SK-N-SH (cell line): ENCODE measurements at regions not wholly inside any gene's neighbourhood (a gene's known extent, or its start where the extent isn't known, plus 50 kb on each side); places are given as distances from the start of the nearest gene placed in this dataset.

Experiments
- CTCF ChIA-PET: fragments of 300-600, 350-600 bp; formaldehyde crosslinking; extraction: SDS; loops from one replicate; lab custom pipeline; 2021; lab: Yijun Ruan, JAX
- POLR2A ChIA-PET: fragments of 350-600 bp; sonication (Branson Sonifier 250); formaldehyde crosslinking; extraction: SDS; loops from one replicate; lab custom pipeline; 2020; ENCODE audit warnings: antibody characterized with exemption, inconsistent platforms; lab: Yijun Ruan, JAX
- DNase-seq: peaks from one replicate; pipeline ENCODE4 v3.0.0; 2012
- H2AFZ ChIP-seq: fragments of 200-600 bp; sonication (generic); 2 replicates; pipeline ENCODE4 v1.8.1; 2016; ENCODE audit warnings: antibody characterized with exemption, mild to moderate bottlenecking, low read depth
- H3F3A ChIP-seq: fragments of 200-600 bp; sonication (generic); replicated peaks from 2 replicates; pipeline ENCODE3; 2016; ENCODE audit warnings: antibody characterized with exemption, mild to moderate bottlenecking; ENCODE audit not compliant: insufficient read depth
- H3K27ac ChIP-seq, 2 experiments: fragments of 200-500 bp in 1 of 2; fragments of 200-600 bp in 1 of 2; sonication (Bioruptor generic) in 1 of 2; sonication (generic), shearing (Covaris generic) in 1 of 2; 2 replicates each; pipeline versions ENCODE4 v1.5.1 to v1.6.1; 2014 to 2016; ENCODE audit warnings: low read depth in 2 of 2, inconsistent platforms in 1 of 2, low read length in 1 of 2, mild to moderate bottlenecking in 1 of 2, mixed read lengths in 1 of 2
- H3K27me3 ChIP-seq: fragments of 200-600 bp; sonication (generic), shearing (Covaris generic); 2 replicates; pipeline ENCODE4 v1.6.1; 2016; ENCODE audit warnings: mixed run types; ENCODE audit not compliant: insufficient read depth
- H3K36me3 ChIP-seq, 2 experiments: fragments of 200-500 bp in 1 of 2; fragments of 200-600 bp in 1 of 2; sonication (Bioruptor generic) in 1 of 2; sonication (generic) in 1 of 2; replicated peaks in 1 of 2; 2 replicates each; pipeline versions ENCODE3 to v1.5.1; 2014 to 2016; ENCODE audit warnings: low read length in 1 of 2, mild to moderate bottlenecking in 1 of 2; ENCODE audit not compliant: insufficient read depth in 2 of 2, control insufficient read depth in 1 of 2
- H3K4me1 ChIP-seq, 2 experiments: fragments of 200-500 bp in 1 of 2; fragments of 200-600 bp in 1 of 2; sonication (Bioruptor generic) in 1 of 2; sonication (generic), shearing (Covaris generic) in 1 of 2; 2 replicates each; pipeline versions ENCODE4 v1.5.1 to v1.6.1; 2014 to 2016; ENCODE audit warnings: low read depth in 1 of 2, low read length in 1 of 2, mixed run types in 1 of 2; ENCODE audit not compliant: insufficient read depth in 2 of 2, control insufficient read depth in 1 of 2
- H3K4me2 ChIP-seq: fragments of 200-600 bp; sonication (generic), shearing (Covaris generic); 2 replicates; pipeline ENCODE4 v1.6.1; 2017; ENCODE audit warnings: mixed run types
- H3K4me3 ChIP-seq, 2 experiments: fragments of 200-500 bp in 1 of 2; fragments of 200-600 bp in 1 of 2; sonication (Bioruptor generic) in 1 of 2; sonication (generic), shearing (Covaris generic) in 1 of 2; 2 replicates each; pipeline versions ENCODE4 v1.5.1 to v1.8.1; 2014 to 2016; ENCODE audit warnings: low read depth in 2 of 2, inconsistent platforms in 1 of 2, low read length in 1 of 2, mild to moderate bottlenecking in 1 of 2, mixed read lengths in 1 of 2, moderate library complexity in 1 of 2
- H3K79me2 ChIP-seq: fragments of 200-600 bp; sonication (generic); 2 replicates; pipeline ENCODE4 v1.8.1; 2017; ENCODE audit warnings: mild to moderate bottlenecking; ENCODE audit not compliant: insufficient read depth
- H3K9ac ChIP-seq: fragments of 200-600 bp; sonication (generic); 2 replicates; pipeline ENCODE4 v1.6.1; 2017; ENCODE audit warnings: mixed run types
- H3K9me2 ChIP-seq: fragments of 200-600 bp; sonication (generic); 2 replicates; pipeline ENCODE4 v1.6.1; 2017; ENCODE audit warnings: mixed run types
- H3K9me3 ChIP-seq: fragments of 200-600 bp; sonication (generic); 2 replicates; pipeline ENCODE4 v1.6.1; 2017; ENCODE audit warnings: mixed run types, mild to moderate bottlenecking, moderate library complexity
- H4K20me1 ChIP-seq: fragments of 200-600 bp; sonication (generic); 2 replicates; pipeline ENCODE4 v1.6.1; 2017; ENCODE audit warnings: mild to moderate bottlenecking, mixed run types; ENCODE audit not compliant: insufficient read depth
- FOSL2 ChIP-seq: IDR thresholded peaks from 2 replicates; pipeline ENCODE4 v1.4.0; 2012; ENCODE audit warnings: low read depth, mild to moderate bottlenecking, moderate library complexity, borderline replicate concordance
- FOXJ3 ChIP-seq: sonication (generic); formaldehyde crosslinking; IDR thresholded peaks from 2 replicates; pipeline ENCODE4 v1.5.1; 2020; ENCODE audit warnings: mild to moderate bottlenecking, missing genetic modification reagents
- FOXM1 ChIP-seq: IDR thresholded peaks from 2 replicates; pipeline ENCODE4 v1.4.0; 2012; ENCODE audit warnings: low read depth, mild to moderate bottlenecking
- GATA2 ChIP-seq: sonication (generic); formaldehyde crosslinking; IDR thresholded peaks from 2 replicates; pipeline ENCODE4 v1.5.0; 2020; ENCODE audit warnings: mild to moderate bottlenecking, missing genetic modification reagents
- MEF2A ChIP-seq: IDR thresholded peaks from 2 replicates; pipeline ENCODE4 v1.4.0; 2012; ENCODE audit warnings: low read depth, borderline replicate concordance
- NFIC ChIP-seq: IDR thresholded peaks from 2 replicates; pipeline ENCODE4 v1.4.0; 2012; ENCODE audit warnings: borderline replicate concordance
- NRF1 ChIP-seq: IDR thresholded peaks from 2 replicates; pipeline ENCODE4 v1.6.1; 2012; ENCODE audit warnings: low read depth, mild to moderate bottlenecking, low read length
- RAD21 ChIP-seq: IDR thresholded peaks from 2 replicates; pipeline ENCODE4 v1.6.1; 2012; ENCODE audit warnings: mild to moderate bottlenecking, low read length
- SIN3A ChIP-seq: IDR thresholded peaks from 2 replicates; pipeline ENCODE4 v1.6.1; 2012; ENCODE audit warnings: low read depth, mild to moderate bottlenecking, low read length, moderate library complexity, borderline replicate concordance
- TAF1 ChIP-seq: IDR thresholded peaks from 2 replicates; pipeline ENCODE4 v1.6.1; 2012; ENCODE audit warnings: low read depth, mild to moderate bottlenecking, low read length, moderate library complexity, borderline replicate concordance
- TCF12 ChIP-seq: IDR thresholded peaks from 2 replicates; pipeline ENCODE4 v1.4.0; 2012
- USF2 ChIP-seq: fragments of 150-350 bp; IDR thresholded peaks from 2 replicates; pipeline ENCODE4 v1.6.1; 2017; ENCODE audit warnings: antibody characterized with exemption, low read length, low read depth, borderline replicate concordance
- YY1 ChIP-seq: IDR thresholded peaks from 2 replicates; pipeline ENCODE4 v1.4.0; 2012; ENCODE audit warnings: low read depth, mild to moderate bottlenecking
- whole genome bisulfite sequencing: methylation state at CpG from one replicate; pipeline ENCODE4 v1.1.6; 2017; ENCODE audit warnings: low lambda C conversion rate; 5-methylcytosine and 5-hydroxymethylcytosine counted together
- TF ChIP-seq, protein P1 (sequence below): IDR thresholded peaks from 2 replicates; pipeline ENCODE4 v1.4.0; 2012; ENCODE audit warnings: low read depth, borderline replicate concordance
- TF ChIP-seq, protein P2 (sequence below): fragments of 200-600 bp; sonication (generic); IDR thresholded peaks from 2 replicates; pipeline ENCODE4 v1.6.1; 2017; ENCODE audit warnings: antibody characterized with exemption, mild to moderate bottlenecking, moderate library complexity
- TF ChIP-seq, protein P3 (sequence below): fragments of 150-350 bp; IDR thresholded peaks from 2 replicates; pipeline ENCODE4 v1.6.1; 2016; ENCODE audit warnings: mild to moderate bottlenecking, low read depth, low read length

GRCh38 chr12:16130343-16130742 lies 147.1 kb downstream of the SLC15A5 start:
- H3K4me3 ChIP-seq = no peak overlapping the region
- no peaks in the 10 kb centered on the region for H3K36me3 ChIP-seq
- H3K27ac ChIP-seq = no peak overlapping the region
- WGBS = 17% methylated on average over 1 of the region's 1 CpG
- no peaks in the 10 kb centered on the region for H3K79me2 ChIP-seq
- H3K9me2 ChIP-seq = no peaks in the 10 kb centered on the region
- no peaks in the 10 kb centered on the region for H4K20me1 ChIP-seq
- no peaks in the 10 kb centered on the region for H3K9me3 ChIP-seq
- no peak overlapping the region for H2AFZ ChIP-seq
- no peaks in the 10 kb centered on the region for H3K27me3 ChIP-seq
- ChIA-PET POLR2A (no interaction called here), CTCF (no interaction called here)
- no peaks in the 10 kb centered on the region for H3F3A ChIP-seq
- H3K9ac ChIP-seq = no peak overlapping the region
- DNase-seq = no peak
- H3K4me2 ChIP-seq = no peak overlapping the region
- H3K4me1 ChIP-seq = no peaks in the 10 kb centered on the region
- TF ChIP-seq NRF1 (no peak), TAF1 (no peak), FOXJ3 (no peak), YY1 (no peak), TCF12 (no peak), FOSL2 (no peak), SIN3A (no peak), NFIC (no peak), RAD21 (no peak), USF2 (no peak), FOXM1 (no peak), MEF2A (no peak), GATA2 (CRISPR knock-in tag) (no peak)
- TF ChIP-seq, protein P1, sequence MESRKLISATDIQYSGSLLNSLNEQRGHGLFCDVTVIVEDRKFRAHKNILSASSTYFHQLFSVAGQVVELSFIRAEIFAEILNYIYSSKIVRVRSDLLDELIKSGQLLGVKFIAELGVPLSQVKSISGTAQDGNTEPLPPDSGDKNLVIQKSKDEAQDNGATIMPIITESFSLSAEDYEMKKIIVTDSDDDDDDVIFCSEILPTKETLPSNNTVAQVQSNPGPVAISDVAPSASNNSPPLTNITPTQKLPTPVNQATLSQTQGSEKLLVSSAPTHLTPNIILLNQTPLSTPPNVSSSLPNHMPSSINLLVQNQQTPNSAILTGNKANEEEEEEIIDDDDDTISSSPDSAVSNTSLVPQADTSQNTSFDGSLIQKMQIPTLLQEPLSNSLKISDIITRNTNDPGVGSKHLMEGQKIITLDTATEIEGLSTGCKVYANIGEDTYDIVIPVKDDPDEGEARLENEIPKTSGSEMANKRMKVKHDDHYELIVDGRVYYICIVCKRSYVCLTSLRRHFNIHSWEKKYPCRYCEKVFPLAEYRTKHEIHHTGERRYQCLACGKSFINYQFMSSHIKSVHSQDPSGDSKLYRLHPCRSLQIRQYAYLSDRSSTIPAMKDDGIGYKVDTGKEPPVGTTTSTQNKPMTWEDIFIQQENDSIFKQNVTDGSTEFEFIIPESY = no peak
- TF ChIP-seq, protein P2, sequence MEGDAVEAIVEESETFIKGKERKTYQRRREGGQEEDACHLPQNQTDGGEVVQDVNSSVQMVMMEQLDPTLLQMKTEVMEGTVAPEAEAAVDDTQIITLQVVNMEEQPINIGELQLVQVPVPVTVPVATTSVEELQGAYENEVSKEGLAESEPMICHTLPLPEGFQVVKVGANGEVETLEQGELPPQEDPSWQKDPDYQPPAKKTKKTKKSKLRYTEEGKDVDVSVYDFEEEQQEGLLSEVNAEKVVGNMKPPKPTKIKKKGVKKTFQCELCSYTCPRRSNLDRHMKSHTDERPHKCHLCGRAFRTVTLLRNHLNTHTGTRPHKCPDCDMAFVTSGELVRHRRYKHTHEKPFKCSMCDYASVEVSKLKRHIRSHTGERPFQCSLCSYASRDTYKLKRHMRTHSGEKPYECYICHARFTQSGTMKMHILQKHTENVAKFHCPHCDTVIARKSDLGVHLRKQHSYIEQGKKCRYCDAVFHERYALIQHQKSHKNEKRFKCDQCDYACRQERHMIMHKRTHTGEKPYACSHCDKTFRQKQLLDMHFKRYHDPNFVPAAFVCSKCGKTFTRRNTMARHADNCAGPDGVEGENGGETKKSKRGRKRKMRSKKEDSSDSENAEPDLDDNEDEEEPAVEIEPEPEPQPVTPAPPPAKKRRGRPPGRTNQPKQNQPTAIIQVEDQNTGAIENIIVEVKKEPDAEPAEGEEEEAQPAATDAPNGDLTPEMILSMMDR = no peak
- TF ChIP-seq, protein P3, sequence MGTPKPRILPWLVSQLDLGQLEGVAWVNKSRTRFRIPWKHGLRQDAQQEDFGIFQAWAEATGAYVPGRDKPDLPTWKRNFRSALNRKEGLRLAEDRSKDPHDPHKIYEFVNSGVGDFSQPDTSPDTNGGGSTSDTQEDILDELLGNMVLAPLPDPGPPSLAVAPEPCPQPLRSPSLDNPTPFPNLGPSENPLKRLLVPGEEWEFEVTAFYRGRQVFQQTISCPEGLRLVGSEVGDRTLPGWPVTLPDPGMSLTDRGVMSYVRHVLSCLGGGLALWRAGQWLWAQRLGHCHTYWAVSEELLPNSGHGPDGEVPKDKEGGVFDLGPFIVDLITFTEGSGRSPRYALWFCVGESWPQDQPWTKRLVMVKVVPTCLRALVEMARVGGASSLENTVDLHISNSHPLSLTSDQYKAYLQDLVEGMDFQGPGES = no peak
- TF ChIP-seq, all 33 proteins: peak for 0
